GM12865 (cell line): ENCODE measurements at regions not wholly inside any gene's neighbourhood (a gene's known extent, or its start where the extent isn't known, plus 50 kb on each side); places are given as distances from the start of the nearest gene placed in this dataset.

Experiments
- DNase-seq: peaks from one replicate; pipeline ENCODE4 v3.0.0; 2010; ENCODE audit warnings: low read depth
- H3K4me3 ChIP-seq: 2 replicates; pipeline ENCODE4 v1.5.1; 2011; ENCODE audit warnings: mild to moderate bottlenecking, low read depth, low read length, control low read depth
- TF ChIP-seq, protein P1 (sequence below): IDR thresholded peaks from 2 replicates; pipeline ENCODE4 v1.5.1; 2011; ENCODE audit warnings: low read length, control low read depth, low read depth, inconsistent platforms; ENCODE audit not compliant: insufficient read depth; ENCODE audit errors: missing control alignments

DNA sequence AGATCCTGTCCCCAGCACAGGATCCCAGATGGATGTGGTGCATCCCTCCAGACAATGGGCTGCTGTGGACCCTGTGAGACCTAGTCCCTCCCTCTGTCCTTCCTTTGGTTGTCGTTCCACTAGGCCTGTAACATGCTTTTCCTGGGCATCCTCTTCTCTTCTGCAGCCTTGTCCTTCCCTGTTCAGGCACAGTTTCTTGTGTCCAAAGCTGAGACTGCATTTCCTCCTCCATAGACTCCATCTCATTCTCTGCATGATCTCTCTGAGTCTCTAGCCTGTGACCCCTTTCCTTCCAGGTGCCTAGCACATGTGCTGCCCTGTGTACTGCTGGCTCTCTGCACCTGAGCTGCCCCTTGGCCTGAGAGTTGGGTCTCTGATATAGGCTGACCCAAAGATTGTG lies 293.5 kb upstream of the IGFBP3 start:
- TF ChIP-seq, protein P1, sequence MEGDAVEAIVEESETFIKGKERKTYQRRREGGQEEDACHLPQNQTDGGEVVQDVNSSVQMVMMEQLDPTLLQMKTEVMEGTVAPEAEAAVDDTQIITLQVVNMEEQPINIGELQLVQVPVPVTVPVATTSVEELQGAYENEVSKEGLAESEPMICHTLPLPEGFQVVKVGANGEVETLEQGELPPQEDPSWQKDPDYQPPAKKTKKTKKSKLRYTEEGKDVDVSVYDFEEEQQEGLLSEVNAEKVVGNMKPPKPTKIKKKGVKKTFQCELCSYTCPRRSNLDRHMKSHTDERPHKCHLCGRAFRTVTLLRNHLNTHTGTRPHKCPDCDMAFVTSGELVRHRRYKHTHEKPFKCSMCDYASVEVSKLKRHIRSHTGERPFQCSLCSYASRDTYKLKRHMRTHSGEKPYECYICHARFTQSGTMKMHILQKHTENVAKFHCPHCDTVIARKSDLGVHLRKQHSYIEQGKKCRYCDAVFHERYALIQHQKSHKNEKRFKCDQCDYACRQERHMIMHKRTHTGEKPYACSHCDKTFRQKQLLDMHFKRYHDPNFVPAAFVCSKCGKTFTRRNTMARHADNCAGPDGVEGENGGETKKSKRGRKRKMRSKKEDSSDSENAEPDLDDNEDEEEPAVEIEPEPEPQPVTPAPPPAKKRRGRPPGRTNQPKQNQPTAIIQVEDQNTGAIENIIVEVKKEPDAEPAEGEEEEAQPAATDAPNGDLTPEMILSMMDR: no peak

DNA sequence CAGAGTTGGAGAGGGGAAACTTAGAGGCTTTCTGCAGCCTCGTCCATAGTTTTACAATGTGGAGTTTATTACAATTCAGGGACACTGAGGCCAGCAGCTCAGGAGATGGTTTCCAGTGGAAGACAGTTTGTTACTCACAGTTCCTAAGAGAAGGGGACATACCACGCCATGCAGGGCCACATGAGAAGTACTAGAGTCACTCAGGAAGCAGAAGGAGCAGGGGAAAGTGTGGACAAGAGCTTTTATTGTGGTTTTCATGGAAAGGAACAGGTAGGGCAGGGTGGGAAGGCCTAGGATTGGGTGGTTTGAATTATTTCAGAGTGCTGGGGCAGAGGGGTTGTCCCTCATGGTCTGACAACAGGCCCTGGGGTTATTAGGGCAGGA lies 292.1 kb upstream of the IGFBP3 start:
- no peak overlapping the region for H3K4me3 ChIP-seq
- TF ChIP-seq, protein P1: no peak
- no peak for DNase-seq

More for the DNA sequence above, 293.5 kb upstream of the IGFBP3 start:
- H3K4me3 ChIP-seq: no peak overlapping the region
- DNase-seq: no peak

DNA sequence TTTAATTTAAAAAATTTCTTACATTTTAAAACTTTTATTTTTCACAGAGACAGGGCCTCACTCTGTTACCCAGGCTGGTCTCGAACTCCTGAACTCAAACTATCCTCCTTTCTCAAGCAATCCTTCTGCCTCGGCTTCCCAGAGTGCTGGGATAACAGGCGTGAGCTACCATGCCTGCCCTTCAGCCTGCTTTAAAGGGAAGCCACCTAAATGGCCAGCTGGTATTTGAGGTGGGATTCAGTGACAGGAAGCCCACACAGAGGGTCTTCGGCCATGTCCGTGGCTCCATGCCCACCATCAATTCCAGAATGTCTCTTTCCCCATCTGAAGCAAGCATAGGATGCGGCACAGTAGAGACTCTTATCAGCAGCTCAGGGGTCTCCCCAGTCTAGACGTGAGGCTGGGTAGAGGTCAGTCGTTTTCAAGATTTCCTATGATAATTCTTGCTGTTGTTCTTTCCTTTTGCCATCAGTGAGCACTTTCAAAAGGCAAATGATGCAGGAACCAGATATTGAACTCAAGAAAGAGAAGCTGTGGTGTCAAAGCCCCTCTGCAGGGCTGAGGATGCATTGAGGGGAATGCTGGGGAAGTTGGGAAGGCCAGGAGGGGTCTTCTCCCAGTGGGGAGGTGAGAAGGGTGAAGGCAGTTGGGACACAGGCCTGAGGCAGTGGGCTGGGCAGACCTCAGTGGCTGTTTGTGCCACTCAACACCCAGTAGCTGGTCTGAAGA lies 291.5 kb upstream of the IGFBP3 start:
- H3K4me3 ChIP-seq: no peak overlapping the region
- TF ChIP-seq, protein P1: no peak
- DNase-seq: no peak

DNA sequence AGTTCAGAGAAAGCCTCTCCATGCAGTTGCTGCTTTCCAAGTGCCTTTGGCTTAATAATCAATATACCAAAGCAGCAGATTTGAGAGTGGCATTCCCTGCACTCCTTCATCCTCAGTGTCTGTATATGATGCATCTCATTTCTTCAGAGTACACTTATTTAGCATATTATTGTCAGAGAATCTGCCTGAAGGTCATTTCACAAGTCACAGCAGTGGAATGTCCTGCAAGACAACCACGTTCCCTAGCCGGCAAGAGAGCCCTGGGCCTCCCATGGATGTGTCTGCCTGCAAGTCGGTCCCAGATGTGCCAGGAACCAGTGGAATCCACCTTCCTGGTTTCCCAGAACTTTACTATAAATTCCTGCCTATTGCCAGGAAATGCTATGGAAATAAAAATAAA lies 289.4 kb upstream of the IGFBP3 start:
- no peak overlapping the region for H3K4me3 ChIP-seq
- DNase-seq: no peak
- TF ChIP-seq, protein P1: no peak

DNA sequence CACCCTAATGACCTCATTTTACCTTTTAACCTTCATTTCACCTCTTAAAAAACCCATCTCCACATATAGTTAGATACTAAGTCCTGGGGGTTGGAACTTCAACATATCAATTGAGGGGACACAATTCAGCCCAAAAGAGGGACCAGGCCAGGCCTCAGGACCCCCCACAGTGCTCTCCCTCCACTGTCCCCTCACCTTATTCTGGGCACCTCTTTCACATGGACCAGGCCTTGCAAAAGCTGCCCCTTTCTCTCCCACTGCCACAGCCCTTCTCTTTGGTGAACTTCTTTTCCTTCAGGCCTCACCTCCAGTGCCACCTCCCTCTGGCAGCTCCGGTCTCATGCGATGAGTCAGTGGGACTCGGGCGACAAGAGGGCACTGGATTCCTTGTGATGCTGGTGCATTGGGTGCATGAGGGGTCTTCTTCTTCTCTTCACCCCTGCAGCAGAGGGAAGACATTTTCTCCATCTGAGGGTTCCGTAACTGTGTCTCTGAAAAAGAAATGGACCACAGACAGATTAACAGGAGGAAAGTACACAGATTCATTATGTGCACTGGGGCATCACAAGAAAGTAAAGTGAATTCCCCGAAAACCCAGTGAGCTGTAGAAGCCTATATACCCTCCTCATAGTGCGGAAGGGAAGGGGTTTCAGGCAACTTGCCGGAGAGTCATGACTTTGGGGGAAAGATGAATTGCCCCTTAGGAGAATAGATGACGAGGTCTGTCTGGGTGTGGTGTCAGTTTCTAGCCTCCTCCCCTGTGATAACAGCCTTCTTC lies 288.7 kb upstream of the IGFBP3 start:
- DNase-seq: no peak
- TF ChIP-seq, protein P1: no peak

DNA sequence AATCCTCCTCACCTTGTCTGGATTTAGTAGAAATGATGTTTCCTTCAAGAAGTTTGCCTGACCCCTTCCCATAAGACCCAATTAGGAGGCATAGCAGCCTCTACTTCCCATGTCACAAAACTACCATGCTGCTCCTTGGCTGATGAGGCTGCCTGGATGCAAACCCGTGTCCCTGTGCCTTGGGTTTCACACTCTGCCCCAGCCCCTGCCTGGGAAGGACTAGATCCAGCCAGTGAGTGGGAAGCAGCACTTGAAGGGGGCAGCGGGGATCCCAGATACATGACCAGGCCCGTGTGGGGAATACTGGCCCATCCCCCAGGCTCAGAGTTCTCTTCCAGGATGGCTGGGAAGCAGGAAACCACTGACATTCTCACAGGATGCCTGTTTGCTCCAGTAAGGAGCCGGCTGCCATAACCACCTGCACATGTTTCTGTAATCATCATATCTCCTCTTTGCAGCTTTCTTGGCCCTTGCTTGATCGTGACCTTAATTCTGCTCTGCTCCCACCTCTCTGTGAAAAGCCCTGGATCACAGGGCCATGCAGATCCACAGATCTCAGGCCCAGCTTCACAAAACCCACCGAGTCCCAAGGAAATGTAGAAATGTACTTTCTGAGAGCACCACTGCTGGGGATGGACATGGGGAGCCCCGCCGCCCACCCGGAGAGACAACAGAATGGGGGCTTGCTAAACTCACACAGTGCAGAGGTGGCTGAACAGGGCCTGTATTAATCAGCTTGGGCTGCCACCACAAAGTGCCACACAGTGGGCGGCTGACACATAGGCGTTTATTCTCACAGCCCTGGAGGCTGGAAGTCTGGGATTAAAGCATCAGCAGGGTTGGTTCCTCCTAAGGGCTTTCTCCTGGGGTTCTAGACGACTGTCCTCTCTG lies 287.8 kb upstream of the IGFBP3 start:
- TF ChIP-seq, protein P1: no peak
- H3K4me3 ChIP-seq: no peak overlapping the region
- DNase-seq: no peak

More for the DNA sequence above, 288.7 kb upstream of the IGFBP3 start:
- no peak overlapping the region for H3K4me3 ChIP-seq
